GM18505 (cell line): ENCODE measurements at regions not wholly inside any gene's neighbourhood (a gene's known extent, or its start where the extent isn't known, plus 50 kb on each side); places are given as distances from the start of the nearest gene placed in this dataset.

Source experiments
- ATAC-seq: cut with Tn5 transposase; IDR thresholded peaks from one replicate; pipeline ENCODE4 v1.9.1; 2021; ENCODE audit not compliant: unreplicated experiment
- POLR2A ChIP-seq: IDR thresholded peaks from 4 replicates; pipeline ENCODE4 v1.6.1; 2011; ENCODE audit warnings: borderline replicate concordance; ENCODE audit not compliant: insufficient read depth, insufficient read length; ENCODE audit errors: extremely low read depth

- TF ChIP-seq POLR2A = no peak
- ATAC-seq = no peak
These were observed 824.0 kb downstream of the SLC4A3 start for GRCh38 chr2:220451438-220451837.

- no peak for ATAC-seq
- TF ChIP-seq POLR2A = no peak
These were observed 825.1 kb downstream of the SLC4A3 start for GRCh38 chr2:220452561-220452960.

DNA sequence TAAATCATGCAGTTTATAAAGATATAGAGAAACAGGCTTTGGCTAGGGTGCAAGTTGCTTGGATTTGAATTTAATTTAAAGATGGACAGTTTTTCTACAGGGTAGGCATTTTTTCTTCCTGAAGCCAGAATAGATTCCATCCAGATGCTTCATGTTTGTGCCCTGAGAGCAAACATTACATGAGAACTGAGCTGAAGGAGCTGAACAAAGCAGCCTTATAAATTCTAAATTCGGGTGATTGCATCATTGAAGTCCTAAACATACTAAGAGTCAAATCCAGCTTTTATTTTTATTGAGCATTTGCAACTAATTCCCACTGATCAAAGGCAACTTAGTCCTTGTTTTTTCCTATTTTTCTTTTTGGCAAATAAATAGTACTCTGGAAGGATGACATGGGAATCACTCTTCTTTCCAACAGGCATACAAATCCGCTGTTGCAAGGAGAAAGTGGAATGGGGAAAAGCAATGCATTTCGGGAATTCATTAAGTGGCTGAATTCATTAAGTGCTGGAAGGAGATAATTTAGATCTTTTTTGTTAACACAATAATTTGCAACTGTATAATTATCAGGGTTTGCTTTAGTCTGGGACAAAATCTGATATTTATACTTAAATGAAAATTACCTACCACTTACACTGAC, 828.0 kb downstream of the SLC4A3 start:
- no peak for ATAC-seq
- no peak for TF ChIP-seq POLR2A

- no peak for TF ChIP-seq POLR2A
- no peak for ATAC-seq
These were observed 830.6 kb downstream of the SLC4A3 start for GRCh38 chr2:220458051-220458450.

- ATAC-seq = no peak
- no peak for TF ChIP-seq POLR2A
These were observed 833.0 kb downstream of the SLC4A3 start for GRCh38 chr2:220460257-220460985.

GRCh38 chr2:220463876-220464275, 836.4 kb downstream of the SLC4A3 start:
- no peak for ATAC-seq
- no peak for TF ChIP-seq POLR2A

- ATAC-seq = no peak
- no peak for TF ChIP-seq POLR2A
These were observed 838.3 kb downstream of the SLC4A3 start for GRCh38 chr2:220465700-220466099.

DNA sequence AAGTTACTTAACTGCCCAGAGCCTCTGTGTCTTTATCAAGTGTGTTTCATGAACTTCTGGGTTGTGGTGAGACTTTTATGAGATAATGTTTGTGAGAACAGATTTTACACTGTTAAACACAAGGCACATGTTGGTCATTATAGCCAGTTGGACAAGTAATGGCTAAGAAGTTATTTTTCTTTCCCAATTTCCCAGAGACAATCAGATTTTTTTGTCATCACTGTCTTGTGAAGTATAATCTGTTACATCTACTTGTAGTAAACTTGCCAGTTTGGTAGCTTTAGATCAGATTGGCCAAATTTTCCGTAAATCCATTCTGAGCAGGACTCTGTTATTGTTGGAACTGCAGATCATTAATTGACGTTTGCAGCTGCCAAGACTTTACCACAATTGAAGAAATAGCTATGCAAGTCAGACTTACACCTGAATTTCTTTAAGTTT, 838.8 kb downstream of the SLC4A3 start:
- ATAC-seq = no peak
- TF ChIP-seq POLR2A = no peak

DNA sequence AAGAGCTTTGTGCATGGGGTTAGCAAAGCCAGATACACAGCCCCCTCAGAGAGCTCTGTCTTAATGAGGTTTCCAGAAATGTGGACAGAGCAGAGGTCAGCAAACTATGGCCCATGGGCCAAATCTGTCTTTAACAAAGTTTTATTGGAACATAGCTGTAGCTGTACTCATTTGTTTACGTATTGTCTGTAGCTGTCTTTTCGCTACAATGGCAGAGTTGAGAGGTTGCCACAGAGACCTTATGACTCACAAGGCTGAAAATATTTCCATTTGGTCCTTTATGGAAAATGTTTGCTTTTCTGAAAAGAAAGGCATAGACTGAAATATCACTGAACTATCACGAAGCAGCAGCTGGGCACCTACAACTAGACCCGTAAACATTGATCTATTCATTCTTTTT, 841.8 kb downstream of the SLC4A3 start:
- no peak for ATAC-seq
- TF ChIP-seq POLR2A = no peak

GRCh38 chr2:220473611-220474010, 846.2 kb downstream of the SLC4A3 start:
- no peak for TF ChIP-seq POLR2A
- ATAC-seq = no peak

DNA sequence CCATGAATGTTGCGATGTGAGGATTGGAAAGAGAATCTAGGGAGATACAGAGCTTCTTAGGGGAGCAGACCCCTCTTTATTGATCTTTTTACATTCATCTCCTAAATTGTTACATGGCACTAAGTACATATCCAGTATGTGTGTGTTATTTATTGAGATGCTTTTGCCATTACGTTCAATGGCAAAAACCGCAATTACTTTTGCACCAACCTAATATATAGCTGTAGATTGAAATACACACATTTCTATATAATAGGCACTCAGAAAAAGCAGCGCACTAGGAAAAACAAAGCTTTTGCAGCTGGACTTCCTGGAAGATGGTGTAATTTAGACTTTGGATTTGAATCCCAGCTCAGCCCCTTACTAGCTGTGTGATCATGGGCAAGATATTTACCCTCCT, 849.4 kb downstream of the SLC4A3 start:
- no peak for TF ChIP-seq POLR2A
- no peak for ATAC-seq

DNA sequence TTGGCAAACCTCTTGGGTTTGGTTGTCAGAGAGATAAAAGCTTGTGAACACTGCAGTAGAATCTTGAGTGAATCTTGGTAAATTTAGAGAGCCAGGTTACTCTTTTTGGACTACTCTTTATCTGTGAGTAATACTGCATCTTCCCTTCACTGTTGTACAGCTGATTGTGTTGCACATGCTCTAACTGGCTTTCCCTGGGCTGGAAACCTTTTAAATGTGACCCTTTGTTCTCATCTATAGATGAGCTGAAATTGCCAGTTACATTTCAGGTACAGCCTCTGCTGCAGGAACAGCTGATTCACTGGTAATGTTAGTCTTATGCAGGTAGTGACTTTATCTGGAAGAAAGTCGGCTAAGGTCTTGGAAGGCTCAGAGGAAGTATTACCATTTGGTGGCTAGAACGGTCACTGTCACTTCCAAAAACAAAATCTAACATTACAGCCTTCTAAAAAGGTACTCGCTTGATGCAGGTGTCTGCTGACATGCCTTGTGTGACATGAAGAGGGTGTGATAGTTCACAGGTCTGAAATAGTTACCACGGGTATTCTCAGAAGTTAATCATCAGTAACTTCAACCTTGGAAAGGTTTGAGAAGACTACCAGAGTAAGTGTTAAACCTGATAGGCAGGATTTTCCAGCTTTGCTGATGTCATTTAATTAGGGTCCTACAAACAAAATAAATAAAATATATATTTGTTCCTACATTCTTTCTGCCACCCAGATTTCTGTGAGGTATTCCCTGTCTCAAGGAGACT, 851.1 kb downstream of the SLC4A3 start:
- TF ChIP-seq POLR2A = no peak
- no peak for ATAC-seq

DNA sequence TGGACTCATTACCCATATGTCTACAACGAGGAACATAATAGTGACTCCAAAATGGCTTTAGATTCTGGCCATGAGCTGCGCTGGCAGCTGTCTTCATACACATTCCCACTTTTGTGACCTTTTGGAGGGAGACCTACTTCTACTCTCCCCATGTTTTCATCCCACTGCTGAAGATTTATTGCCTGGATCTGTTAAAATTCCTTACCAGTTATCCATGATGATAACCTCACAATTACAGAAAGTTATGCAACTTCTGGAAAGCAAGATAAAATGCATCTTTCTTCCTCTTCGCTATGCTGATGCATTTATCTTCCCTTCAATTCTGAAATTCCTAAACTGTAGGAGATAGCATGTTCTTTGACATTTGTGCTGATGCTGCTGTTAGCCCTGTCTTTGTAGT, 855.3 kb downstream of the SLC4A3 start:
- TF ChIP-seq POLR2A = no peak
- ATAC-seq = no peak

- no peak for TF ChIP-seq POLR2A
- ATAC-seq = no peak
These were observed 861.7 kb downstream of the SLC4A3 start for GRCh38 chr2:220489121-220489520.

DNA sequence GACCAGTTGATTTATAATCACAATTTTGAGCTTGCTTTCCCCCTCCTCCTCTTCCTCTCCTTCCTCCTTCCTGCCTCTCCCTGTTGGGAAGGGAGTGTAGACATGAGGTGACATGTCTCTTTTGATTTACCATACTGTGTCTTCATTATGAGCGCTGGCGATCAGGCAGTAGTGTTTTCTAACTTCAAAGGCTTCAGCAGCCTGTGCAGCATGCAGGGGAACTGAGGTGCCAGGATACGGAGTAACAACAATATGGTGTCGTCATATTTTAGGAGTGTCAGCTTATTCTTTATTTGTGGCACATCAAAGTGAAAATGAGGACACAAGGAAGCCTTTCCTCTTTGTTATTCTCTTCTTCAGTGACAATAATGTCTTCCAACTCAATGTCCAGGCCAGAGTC, 864.2 kb downstream of the SLC4A3 start:
- no peak for TF ChIP-seq POLR2A
- ATAC-seq = no peak
